Esophagus mucosa (tissue), 1 donor: ENCODE measurements at regions not wholly inside any gene's neighbourhood (a gene's known extent, or its start where the extent isn't known, plus 50 kb on each side); places are given as distances from the start of the nearest gene placed in this dataset.

Experiments used
- ATAC-seq: fragments of 200-7000 bp; cut with Tn5 transposase; one replicate; pipeline ENCODE4 v1.9.1; 2020
- donor health status: DM: yes; HTN: yes; CAD: no.

GRCh38 chr4:38605181-38605752, 58.7 kb upstream of the KLF3 start:
- no peak for ATAC-seq

GRCh38 chr4:38605753-38606586, 58.0 kb upstream of the KLF3 start:
- no peak for ATAC-seq

- no peak for ATAC-seq
These were observed 57.5 kb upstream of the KLF3 start for GRCh38 chr4:38606587-38606905.

GRCh38 chr4:38609614-38610013, 54.4 kb upstream of the KLF3 start:
- peak; percentile 80 for ATAC-seq

- no peak for ATAC-seq
These were observed 53.5 kb upstream of the KLF3 start for GRCh38 chr4:38610521-38610920.

- no peak for ATAC-seq
These were observed 53.0 kb upstream of the KLF3 start for GRCh38 chr4:38610966-38611431.

- ATAC-seq: no peak
These were observed 52.3 kb upstream of the KLF3 start for GRCh38 chr4:38611676-38612075.

GRCh38 chr4:38612646-38613414, 51.2 kb upstream of the KLF3 start:
- ATAC-seq: no peak
